Superior temporal gyrus (tissue), 1 donor: ENCODE measurements at regions not wholly inside any gene's neighbourhood (a gene's known extent, or its start where the extent isn't known, plus 50 kb on each side); places are given as distances from the start of the nearest gene placed in this dataset.
"Not testable (repeated sequence)": the region's sequence is repeated elsewhere in the genome, so short reads cannot be mapped to it uniquely, and the experiment has no call there.

ENCODE experiments used
- DNase-seq: peaks from one replicate; pipeline ENCODE4 v3.0.0-alpha.2; 2016; ENCODE audit errors: extremely low spot score

- no peak for DNase-seq
Observed at GRCh38 chr19:28326746-28327145, 886.2 kb downstream of the UQCRFS1 start.

GRCh38 chr19:28324275-28325060, 888.5 kb downstream of the UQCRFS1 start:
- no peak for DNase-seq

DNA sequence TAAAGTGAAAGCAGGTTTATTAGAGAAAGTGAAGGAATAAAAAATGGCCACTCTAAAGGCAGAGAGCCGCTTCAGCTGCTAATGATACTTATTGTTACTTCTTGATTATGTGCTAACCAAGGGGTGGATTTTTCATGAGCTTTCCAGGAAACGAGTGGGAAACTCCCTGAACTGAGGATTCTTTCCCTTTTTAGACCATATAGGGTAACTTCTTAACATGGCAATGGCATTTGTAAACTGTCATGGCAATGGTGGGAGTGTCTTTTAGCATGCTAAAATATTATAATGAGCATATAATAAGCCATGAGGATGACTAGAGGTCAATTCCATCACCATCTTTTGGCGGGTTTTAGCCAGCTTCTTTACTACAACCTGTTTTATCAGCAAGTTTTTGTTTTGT, 890.0 kb downstream of the UQCRFS1 start:
- DNase-seq, result no peak

DNA sequence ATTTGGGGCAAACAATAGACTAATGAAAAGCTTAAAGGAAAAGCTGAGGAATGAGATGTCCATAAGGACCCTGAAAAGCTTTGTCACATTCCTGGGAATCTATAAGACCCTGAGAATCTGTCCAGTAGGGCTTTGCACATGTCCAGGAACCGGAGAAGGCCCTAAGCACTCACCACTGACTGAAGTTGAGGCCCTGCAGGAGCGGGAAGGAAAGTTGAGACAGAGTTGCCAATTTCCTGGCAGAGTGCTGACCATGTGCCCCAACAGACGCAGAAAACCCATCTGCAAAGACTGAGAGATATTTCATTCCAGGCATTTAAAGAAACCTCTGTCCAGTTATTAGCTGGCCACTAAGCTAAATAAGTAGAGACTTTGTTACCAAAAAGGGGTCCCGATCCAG, 890.5 kb downstream of the UQCRFS1 start:
- DNase-seq, result no peak

- no peak for DNase-seq
Observed at GRCh38 chr19:28319918-28320317, 893.0 kb downstream of the UQCRFS1 start.

- DNase-seq, result no peak
Observed at GRCh38 chr19:28319227-28319626, 893.7 kb downstream of the UQCRFS1 start.

GRCh38 chr19:28318469-28319179, 894.3 kb downstream of the UQCRFS1 start:
- no peak for DNase-seq

DNA sequence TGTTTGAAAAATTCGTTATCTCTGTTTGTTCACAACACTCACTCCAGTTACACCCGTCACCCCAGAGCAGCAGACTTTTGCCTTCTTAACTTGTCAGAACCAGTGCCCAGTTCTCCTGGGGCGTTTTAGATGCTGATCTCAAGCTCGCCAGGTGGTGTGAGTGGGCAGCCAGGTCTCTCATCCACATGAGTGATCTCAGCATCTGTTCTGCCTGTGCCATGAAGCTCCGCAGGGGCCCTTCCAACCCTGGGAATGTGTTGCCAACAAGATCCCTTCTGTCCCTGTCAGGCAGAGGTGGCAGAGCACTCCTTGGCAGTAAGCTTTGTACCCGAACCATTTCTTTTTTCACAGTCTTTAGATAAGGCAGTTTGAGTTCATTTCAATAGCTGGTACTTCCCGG, 896.5 kb downstream of the UQCRFS1 start:
- DNase-seq, result no peak

DNA sequence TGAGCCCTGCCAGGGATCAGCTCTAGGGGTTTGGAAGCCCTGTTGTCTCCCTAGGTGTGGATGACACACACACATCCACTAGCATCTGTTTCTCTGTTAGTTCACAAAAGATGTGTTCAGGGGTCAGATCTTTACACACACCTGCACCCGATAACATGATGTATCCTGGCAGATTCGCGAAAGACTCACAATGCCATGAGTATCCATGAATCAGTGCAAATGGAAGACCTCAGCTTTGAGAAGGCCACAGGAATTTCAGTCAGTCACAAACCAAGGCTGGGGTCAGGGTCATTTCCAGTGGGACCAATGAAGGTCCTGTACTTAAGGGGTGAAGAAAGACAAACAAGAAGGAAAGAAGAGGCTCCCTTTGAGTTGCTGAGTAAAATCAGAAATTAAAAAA, 898.2 kb downstream of the UQCRFS1 start:
- DNase-seq, result no peak

- no peak for DNase-seq
Observed at GRCh38 chr19:28314287-28314686, 898.7 kb downstream of the UQCRFS1 start.

- no peak for DNase-seq
Observed at GRCh38 chr19:28313633-28314032, 899.3 kb downstream of the UQCRFS1 start.

- DNase-seq, result no peak
Observed at GRCh38 chr19:28312269-28312668, 900.7 kb downstream of the UQCRFS1 start.

DNA sequence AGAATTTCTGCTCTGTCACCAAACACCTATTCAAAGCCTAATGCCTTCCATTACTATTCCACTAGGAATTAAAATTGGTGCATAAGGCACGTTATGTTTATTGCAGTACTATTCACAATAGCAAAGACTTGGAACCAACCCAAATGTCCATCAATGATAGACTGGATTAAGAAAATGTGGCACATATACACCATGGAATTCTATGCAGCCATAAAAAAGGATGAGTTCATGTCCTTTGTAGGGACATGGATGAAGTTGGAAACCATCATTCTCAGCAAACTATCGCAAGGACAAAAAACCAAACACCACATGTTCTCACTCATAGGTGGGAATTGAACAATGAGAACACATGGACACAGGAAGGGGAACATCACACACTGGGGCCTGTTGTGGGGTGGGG, 902.1 kb downstream of the UQCRFS1 start:
- DNase-seq, result not testable (repeated sequence)

GRCh38 chr19:28309070-28309469, 903.9 kb downstream of the UQCRFS1 start:
- no peak for DNase-seq

- DNase-seq, result no peak
Observed at GRCh38 chr19:28307963-28308362, 905.0 kb downstream of the UQCRFS1 start.

- no peak for DNase-seq
Observed at GRCh38 chr19:28307487-28307886, 905.5 kb downstream of the UQCRFS1 start.

DNA sequence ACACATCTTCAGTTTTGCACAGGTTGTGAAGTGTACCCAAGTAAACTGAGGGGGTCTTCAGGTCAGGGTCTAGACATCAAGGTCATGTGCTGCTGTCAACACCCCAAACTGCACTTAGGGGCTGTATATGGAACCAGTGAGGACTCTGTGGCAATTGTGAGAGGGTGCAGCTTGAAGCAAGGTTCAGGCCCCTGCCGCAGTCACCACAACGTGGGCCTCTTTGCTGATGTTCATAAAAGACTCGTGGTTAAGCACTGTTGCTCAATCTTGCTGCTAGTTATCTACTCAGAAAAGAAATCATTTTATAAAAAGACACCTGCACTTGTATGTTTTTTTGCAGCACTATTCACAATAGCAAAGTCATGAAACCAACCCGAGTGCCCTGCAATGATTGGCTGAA, 907.4 kb downstream of the UQCRFS1 start:
- DNase-seq, result no peak

DNA sequence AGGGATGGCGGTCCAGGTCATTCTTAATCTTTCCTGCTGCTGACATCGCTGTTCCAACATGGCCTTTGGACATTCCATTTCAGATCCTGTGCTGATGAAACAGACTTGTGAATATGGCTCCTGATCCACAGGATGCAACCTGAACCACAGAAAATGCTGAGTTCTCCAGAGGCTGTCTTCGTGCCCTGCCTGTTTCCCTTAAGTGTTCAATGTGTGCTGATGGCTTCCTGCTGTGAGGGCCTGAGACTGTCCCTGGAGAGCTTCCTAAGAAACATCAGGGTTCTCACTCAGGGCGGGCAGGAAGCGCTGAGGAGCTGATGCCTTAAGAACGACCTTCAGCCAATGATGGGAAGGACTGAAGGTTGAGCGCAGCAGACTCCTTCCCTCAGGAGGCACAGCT, 909.4 kb downstream of the UQCRFS1 start:
- no peak for DNase-seq

DNA sequence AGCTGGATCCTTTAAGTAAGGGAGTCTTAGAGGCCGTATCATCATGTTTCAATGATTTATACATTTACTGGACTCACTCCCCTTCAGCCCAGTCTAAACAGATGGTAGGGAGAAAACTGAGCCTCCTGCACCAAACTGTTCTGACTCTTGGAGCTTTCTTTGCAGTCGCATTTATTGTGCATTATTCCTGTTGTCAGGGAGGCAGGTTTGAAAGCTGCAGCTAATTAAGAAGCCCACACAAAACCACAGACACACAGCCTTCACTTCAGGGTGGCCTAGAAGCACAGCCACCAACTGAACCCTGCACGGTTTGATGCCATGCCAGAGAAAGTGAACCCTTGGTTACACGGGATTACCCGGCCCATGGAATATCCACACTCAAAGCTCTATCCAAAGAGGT, 911.0 kb downstream of the UQCRFS1 start:
- DNase-seq, result no peak

- no peak for DNase-seq
Observed at GRCh38 chr19:28301463-28301862, 911.5 kb downstream of the UQCRFS1 start.

GRCh38 chr19:28299649-28300048, 913.3 kb downstream of the UQCRFS1 start:
- DNase-seq, result no peak

DNA sequence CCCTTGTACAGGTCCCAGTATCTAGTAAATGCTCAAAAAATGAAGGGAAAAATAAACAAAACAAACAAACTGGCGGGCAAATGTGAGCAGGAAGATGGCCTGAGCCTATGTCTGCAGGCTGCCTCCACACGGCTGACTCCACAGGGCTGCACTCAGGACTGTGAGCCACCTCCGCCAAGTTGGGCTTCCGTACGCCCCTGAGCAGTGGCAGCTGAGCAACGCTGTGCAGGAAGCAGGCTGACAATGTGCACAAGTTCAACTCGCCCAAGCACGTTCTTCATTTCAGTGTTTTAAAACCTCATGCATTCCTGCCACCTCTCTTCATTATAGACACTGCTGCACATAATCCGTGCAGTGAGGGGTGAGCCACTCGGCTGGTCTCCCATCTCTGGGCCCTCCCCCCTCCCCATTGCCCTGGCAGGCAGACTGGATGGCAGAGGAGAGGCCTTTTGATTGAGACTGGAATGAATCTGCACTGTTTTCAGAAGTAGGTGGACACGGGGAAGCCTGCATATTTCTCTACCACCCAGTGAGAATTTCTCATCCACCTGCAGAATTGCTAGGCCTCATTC, 915.3 kb downstream of the UQCRFS1 start:
- DNase-seq, result no peak

DNA sequence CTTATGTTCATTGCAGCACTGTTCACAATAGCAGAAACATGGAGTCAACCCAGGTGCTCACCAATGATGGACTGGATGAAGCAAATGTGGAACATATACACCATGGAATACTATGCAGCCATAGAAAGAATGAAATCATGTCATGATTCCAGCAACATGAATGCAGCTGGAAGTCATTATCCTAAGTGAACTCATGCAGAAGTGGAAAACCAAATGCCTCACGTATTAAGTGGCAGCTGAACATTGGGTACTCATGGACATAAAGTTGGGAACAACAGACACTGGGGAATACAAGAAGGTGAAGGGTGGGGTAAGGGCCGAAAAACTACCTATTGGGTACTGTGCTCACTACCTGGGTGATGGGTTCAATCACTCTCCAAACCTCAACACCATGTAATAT, 915.9 kb downstream of the UQCRFS1 start:
- DNase-seq, result no peak
